Uterus (tissue), 3 donors: ENCODE measurements at regions not wholly inside any gene's neighbourhood (a gene's known extent, or its start where the extent isn't known, plus 50 kb on each side); places are given as distances from the start of the nearest gene placed in this dataset.
"Not testable (repeated sequence)": the region's sequence is repeated elsewhere in the genome, so short reads cannot be mapped to it uniquely, and the experiment has no call there.

Experiments used
- DNase-seq, 2 donors: peaks; one replicate each; pipeline ENCODE4 v3.0.0-alpha.2; 2019 to 2020
- H3K27ac ChIP-seq, 2 donors: fragments of 200-600 bp; sonication (generic); 1 replicate in 1 of 2; 2 replicates in 1 of 2; pipeline ENCODE4 v1.5.1; 2016 to 2018
- H3K27me3 ChIP-seq, 2 donors: fragments of 200-600 bp; sonication (generic); one replicate each; pipeline ENCODE4 v1.5.1; 2018 to 2019; ENCODE audit warnings: control low read depth in 1 of 2
- H3K36me3 ChIP-seq, 2 donors: fragments of 200-600 bp; sonication (generic); one replicate each; pipeline ENCODE4 v1.5.1; 2019; ENCODE audit warnings: control low read depth in 1 of 2
- H3K4me1 ChIP-seq, 2 donors: fragments of 200-600 bp; sonication (generic); one replicate each; pipeline ENCODE4 v1.5.1; 2018 to 2019; ENCODE audit warnings: control low read depth in 1 of 2
- H3K4me3 ChIP-seq, 2 donors: fragments of 200-600 bp; sonication (generic); 1 replicate in 1 of 2; 2 replicates in 1 of 2; pipeline ENCODE4 v1.5.1; 2018 to 2019; ENCODE audit warnings: mild to moderate bottlenecking in 1 of 2
- H3K9me3 ChIP-seq, 2 donors: fragments of 200-600 bp; sonication (generic); one replicate each; pipeline ENCODE4 v1.5.1; 2019; ENCODE audit warnings: control low read depth in 1 of 2
- intact Hi-C: fragments of 100-400 bp; cut with DNase I; formaldehyde crosslinking; loops from one replicate; pipeline ENCODE4 v1.15.1; 2023; ENCODE audit warnings: low total_unique reads
- donor health status: DM: yes; HTN: yes; CAD: no.

DNA sequence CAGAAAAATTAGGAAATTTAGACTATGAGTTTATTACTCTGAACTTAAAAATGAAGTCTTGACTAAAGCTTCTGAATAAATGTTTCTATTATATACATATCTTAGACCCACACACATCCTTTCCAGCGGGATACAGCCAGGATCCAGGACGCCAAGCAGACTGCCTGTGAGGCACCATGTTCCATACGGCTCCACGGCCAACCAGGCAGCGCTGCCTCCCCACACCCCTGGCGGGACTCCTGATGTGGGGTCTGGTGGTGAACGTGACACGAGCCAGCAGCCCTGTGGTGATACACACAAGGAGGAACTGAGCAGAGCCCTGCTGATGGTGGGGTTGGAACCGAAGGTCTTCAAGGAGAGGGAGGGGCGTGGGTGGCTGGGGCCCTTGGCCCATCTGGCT lies 59.8 kb upstream of the TNK2 start:
- H3K9me3 ChIP-seq, H3K36me3 ChIP-seq, DNase-seq: not testable (repeated sequence)

DNA sequence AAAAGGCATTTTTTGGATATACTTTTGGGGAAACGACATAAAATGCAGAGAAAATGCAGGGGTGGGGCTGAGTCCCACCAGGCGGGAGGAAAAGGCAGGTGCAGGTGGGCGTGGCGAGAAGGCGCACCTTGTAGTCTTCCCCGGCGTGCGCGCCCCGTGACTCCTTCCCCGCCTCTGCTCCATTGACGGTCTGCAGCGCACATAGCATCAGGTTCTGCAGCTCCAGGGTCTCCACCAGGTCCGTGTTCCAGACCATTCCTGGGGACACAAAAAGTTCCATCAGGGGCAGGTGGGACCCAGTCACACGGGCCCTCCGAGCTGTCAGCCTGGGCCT lies 59.0 kb upstream of the TNK2 start:
- H3K9me3 ChIP-seq, H3K27ac ChIP-seq, H3K36me3 ChIP-seq, intact Hi-C loops, DNase-seq, H3K4me1 ChIP-seq, H3K4me3 ChIP-seq, H3K27me3 ChIP-seq: not testable (repeated sequence)

More for the DNA sequence above, 59.8 kb upstream of the TNK2 start:
- H3K4me3 ChIP-seq, H3K4me1 ChIP-seq, intact Hi-C loops, H3K27me3 ChIP-seq, H3K27ac ChIP-seq: not testable (repeated sequence)

DNA sequence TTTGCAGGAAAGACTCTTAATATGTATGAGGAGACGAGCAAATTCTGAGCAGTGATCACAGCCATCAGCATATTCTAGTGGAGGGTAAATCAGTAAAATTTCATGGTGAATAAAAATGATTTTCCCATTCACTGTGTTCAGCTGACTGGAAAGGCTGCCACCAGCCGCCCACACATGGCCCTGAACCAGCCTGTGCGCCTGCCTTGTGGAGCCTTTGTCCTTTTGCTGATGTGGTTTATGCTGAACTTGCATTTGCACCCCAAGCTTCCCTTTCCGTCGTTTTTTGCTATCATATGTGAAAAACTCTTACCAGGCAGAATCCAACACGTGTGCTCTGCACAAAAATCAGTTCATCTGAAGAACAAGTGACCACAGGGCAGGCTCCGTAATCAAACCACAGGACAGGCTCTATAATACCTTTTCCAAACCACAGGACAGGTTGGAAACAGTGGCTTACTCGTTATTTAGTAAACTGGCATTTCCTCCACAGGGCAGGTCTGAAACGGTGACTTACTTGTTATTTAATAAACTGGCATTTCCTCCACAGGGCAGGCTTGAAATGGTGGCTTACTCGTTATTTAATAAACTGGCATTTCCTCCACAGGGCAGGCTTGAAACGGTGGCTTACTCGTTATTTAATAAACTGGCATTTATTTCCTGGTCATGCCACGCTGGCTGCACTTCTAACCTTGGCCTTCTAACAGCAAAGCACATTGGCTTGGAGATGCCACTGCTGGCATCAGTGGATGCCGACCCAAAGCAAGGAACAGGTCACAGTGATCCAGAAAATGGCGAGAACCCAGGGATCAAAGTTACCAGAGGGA lies 58.4 kb upstream of the TNK2 start:
- intact Hi-C loops, H3K4me1 ChIP-seq, DNase-seq, H3K9me3 ChIP-seq, H3K27ac ChIP-seq, H3K27me3 ChIP-seq, H3K36me3 ChIP-seq, H3K4me3 ChIP-seq: not testable (repeated sequence)

DNA sequence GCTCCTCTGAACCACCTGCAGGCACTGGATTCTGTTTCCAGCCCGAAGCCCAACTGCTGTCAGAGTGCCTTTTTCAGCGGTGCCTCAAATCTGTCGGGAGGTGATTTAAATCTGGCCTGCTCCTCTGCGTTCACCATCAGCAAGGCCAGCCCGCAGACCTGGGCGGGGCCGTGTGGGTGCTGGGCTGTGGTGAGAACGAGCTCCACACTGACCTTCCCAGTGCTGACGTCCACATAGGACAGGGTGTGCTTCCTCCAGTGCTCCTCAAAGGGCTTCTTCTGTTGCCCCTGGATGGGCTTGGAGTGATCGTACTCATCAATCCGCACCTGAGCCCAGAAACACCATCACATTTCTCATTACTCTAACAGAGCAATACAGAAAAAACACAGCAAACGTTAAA lies 56.9 kb upstream of the TNK2 start:
- H3K9me3 ChIP-seq, H3K27me3 ChIP-seq, H3K4me3 ChIP-seq, H3K4me1 ChIP-seq, H3K36me3 ChIP-seq, DNase-seq, intact Hi-C loops, H3K27ac ChIP-seq: not testable (repeated sequence)

DNA sequence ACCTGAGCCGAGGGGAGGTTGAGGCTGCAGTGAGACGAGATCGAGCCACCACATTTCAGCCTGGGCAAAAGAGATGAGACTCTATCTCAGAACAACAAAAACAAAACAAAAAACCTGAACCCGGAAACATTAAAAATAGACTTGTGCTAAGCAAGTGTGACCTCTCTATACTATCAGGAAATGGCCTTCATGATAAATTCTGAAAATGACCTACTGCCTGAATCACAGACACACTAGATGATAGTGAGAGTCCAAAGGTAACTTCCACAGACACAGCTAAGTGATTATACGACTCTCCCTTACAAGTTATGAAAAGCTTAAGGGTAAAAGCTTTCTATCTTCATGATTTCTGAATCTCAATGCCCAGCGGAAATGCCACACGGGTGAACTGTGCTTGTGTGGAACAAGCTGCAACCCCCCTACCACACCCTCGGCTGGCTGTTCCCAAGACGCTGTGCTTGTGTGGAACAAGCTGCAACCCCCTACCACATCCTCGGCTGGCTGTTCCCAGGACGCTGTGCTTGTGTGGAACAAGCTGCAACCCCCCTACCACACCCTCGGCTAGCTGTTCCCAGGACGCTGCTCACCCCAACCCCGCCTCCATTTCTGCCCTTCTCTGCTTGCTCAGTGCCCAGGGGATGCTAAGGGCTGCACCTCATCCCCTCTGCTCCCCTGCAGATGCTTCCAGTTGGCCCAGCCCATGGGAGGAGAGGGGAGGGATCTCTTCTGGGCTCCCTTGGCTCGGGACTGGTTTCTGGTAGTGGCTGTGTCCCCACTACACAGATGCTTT lies 56.2 kb upstream of the TNK2 start:
- H3K4me3 ChIP-seq, H3K4me1 ChIP-seq, intact Hi-C loops, H3K36me3 ChIP-seq, H3K27me3 ChIP-seq, H3K27ac ChIP-seq, DNase-seq, H3K9me3 ChIP-seq: not testable (repeated sequence)

DNA sequence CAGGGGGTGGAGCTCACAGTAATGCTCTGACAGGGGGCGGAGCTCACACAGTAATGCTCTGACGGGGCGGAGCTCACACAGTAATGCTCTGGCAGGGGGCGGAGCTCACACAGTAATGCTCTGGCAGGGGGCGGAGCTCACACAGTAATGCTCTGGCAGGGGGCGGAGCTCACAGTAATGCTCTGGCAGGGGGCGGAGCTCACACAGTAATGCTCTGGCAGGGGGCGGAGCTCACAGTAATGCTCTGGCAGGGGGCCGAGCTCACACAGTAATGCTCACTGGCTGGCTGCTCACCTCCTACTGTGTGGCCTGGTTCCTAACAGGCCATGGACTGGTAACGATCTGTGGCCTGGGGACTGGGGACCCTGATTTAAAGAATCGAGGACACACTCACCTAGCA lies 53.9 kb upstream of the TNK2 start:
- intact Hi-C loops, H3K36me3 ChIP-seq, DNase-seq, H3K4me1 ChIP-seq, H3K4me3 ChIP-seq, H3K9me3 ChIP-seq, H3K27ac ChIP-seq, H3K27me3 ChIP-seq: not testable (repeated sequence)

DNA sequence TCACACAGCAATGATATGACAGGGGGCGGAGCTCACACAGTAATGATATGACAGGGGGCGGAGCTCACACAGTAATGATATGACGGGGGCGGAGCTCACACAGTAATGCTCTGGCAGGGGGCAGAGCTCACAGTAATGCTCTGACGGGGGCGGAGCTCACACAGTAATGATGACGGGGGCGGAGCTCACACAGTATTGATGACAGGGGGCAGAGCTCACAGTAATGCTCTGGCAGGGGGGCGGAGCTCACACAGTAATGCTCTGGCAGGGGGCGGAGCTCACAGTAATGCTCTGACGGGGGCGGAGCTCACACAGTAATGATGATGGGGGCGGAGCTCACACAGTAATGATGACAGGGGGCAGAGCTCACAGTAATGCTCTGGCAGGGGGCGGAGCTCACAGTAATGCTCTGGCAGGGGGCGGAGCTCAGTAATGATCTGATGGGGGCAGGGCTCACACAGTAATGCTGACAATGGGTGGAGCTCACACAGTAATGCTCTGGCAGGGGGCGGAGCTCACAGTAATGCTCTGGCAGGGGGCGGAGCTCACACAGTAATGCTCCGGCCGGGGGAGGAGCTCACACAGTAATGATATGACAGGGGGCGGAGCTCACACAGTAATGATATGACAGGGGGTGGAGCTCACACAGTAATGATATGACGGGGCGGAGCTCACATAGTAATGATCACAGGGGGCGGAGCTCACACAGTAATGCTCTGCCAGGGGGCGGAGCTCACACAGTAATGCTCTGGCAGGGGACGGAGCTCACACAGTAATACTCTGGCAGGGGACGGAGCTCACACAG lies 52.8 kb upstream of the TNK2 start:
- H3K4me1 ChIP-seq, H3K27me3 ChIP-seq, intact Hi-C loops, H3K36me3 ChIP-seq, H3K27ac ChIP-seq, H3K9me3 ChIP-seq, DNase-seq, H3K4me3 ChIP-seq: not testable (repeated sequence)

DNA sequence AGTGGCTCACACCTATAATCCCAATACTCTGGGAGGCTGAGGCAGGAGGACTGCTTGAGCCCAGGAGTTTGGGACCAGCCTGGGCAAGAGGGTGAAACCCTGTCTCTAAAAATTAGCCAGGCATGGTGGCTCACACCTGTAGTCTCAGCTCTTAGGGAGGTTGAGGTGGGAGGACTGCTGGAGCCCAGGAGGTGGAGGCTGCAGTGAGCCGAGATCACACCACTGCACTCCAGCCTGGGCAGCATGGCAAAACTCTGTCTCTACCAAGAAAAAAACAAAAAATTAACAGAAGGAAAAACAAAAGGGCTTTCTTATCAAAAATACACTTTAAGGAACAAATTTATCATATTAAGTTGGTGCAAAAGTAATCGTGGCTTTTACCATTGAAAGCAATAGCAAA lies 51.8 kb upstream of the TNK2 start:
- H3K36me3 ChIP-seq, DNase-seq, intact Hi-C loops, H3K4me3 ChIP-seq, H3K27me3 ChIP-seq, H3K27ac ChIP-seq, H3K4me1 ChIP-seq, H3K9me3 ChIP-seq: not testable (repeated sequence)

DNA sequence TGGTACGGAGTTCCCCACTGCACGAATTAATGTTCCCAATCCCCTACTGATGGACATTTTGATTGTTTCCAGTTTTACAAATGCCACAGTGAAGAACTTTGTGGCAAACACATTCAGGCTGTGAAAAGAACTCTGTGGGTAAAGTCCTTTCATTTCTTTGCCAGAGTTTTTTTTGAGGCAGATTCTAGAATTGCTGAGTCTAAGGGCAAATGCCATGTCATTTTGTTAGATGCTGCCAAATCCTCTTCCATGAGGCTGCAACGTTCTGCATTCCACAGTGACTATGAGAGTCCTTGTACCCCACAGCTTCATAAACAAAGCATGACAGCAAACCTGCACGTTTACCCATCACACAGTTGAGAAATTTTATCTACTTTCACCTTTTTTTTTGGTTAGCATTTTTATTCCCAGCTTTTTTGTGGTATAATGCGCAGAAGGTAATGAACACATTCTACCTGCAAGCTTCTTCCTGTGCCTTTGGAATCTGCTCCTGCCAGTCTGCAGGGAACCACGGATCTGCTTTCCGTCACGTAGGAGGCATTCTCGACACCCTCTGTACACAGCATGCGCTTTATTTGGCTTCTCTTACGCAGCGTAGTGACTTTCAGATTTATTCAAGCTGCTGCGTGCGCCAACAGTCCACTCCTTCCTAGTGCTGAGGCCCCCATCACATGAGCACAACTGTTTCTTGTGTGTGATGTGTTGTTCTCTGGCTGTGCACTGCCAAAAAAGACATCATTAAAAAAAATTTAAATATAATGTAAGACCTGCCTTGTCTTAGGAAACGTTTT lies 51.2 kb upstream of the TNK2 start:
- H3K4me3 ChIP-seq, intact Hi-C loops, H3K36me3 ChIP-seq, H3K27me3 ChIP-seq, H3K27ac ChIP-seq, DNase-seq, H3K4me1 ChIP-seq, H3K9me3 ChIP-seq: not testable (repeated sequence)

DNA sequence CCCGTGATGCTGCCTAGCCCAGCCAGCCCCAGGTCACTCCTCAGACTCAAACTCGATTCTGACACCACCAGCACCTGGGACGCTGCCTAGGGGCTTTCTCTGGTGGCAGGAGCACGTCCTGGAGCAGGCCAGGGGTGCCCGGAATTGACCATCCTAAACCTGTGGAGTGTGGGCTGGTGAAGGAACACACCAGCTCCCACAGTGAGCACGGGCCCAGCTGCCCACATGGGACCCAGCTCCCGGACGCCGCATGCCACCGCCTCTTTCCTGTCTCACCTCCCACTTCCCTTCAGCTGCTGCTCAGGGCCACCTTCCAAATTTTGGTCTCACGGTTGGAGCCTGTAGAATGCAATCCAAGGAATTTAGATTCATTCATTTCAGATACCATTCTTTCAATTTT lies 50.4 kb upstream of the TNK2 start:
- DNase-seq, H3K36me3 ChIP-seq, intact Hi-C loops, H3K27ac ChIP-seq, H3K9me3 ChIP-seq, H3K4me1 ChIP-seq, H3K4me3 ChIP-seq, H3K27me3 ChIP-seq: not testable (repeated sequence)
